Activated CD8-positive, alpha-beta T cell treated with anti-CD3 and anti-CD28 coated beads for 36 hours (primary cell): ENCODE measurements at regions not wholly inside any gene's neighbourhood (a gene's known extent, or its start where the extent isn't known, plus 50 kb on each side); places are given as distances from the start of the nearest gene placed in this dataset.

Experiments
- ATAC-seq: fragments of 200-7000 bp; cut with Tn5 transposase; one replicate; pipeline ENCODE4 v1.10.0; 2021; ENCODE audit warnings: mild to moderate bottlenecking, moderate library complexity
- CTCF ChIA-PET: fragments of 350-600 bp; sonication (Branson Sonifier 250); formaldehyde crosslinking; loops from one replicate; lab custom pipeline; 2021; ENCODE audit warnings: antibody characterized with exemption; lab: Charles Lee
- POLR2A ChIA-PET: fragments of 350-600 bp; sonication (Branson Sonifier 250); formaldehyde crosslinking; loops from one replicate; lab custom pipeline; 2021; ENCODE audit warnings: antibody characterized with exemption; lab: Charles Lee
- DNase-seq: peaks from one replicate; pipeline ENCODE4 v3.0.0-alpha.2; 2020
- H3K27ac Mint-ChIP-seq: one replicate; pipeline ENCODE4 v1.8.0; 2021; ENCODE audit warnings: mild to moderate bottlenecking, mixed read lengths
- H3K27me3 Mint-ChIP-seq: one replicate; pipeline ENCODE4 v1.8.0; 2021; ENCODE audit warnings: mixed read lengths
- H3K36me3 Mint-ChIP-seq: one replicate; pipeline ENCODE4 v1.8.0; 2021; ENCODE audit warnings: low read depth, mixed read lengths
- H3K4me1 Mint-ChIP-seq: one replicate; pipeline ENCODE4 v1.8.0; 2021; ENCODE audit warnings: low read depth, mixed read lengths
- H3K4me3 Mint-ChIP-seq: one replicate; pipeline ENCODE4 v1.8.0; 2021; ENCODE audit warnings: mild to moderate bottlenecking, moderate library complexity, mixed read lengths
- H3K9me3 Mint-ChIP-seq: one replicate; pipeline ENCODE4 v1.8.0; 2021; ENCODE audit warnings: mixed read lengths
- CTCF ChIP-seq: fragments of 200-600 bp; IDR thresholded peaks from one replicate; pipeline ENCODE4 v1.8.0; 2022; ENCODE audit warnings: antibody characterized with exemption, mild to moderate bottlenecking
- intact Hi-C: fragments of 100-400 bp; cut with micrococcal nuclease; formaldehyde crosslinking; loops from one replicate; pipeline ENCODE4 v1.10.0; 2022

DNA sequence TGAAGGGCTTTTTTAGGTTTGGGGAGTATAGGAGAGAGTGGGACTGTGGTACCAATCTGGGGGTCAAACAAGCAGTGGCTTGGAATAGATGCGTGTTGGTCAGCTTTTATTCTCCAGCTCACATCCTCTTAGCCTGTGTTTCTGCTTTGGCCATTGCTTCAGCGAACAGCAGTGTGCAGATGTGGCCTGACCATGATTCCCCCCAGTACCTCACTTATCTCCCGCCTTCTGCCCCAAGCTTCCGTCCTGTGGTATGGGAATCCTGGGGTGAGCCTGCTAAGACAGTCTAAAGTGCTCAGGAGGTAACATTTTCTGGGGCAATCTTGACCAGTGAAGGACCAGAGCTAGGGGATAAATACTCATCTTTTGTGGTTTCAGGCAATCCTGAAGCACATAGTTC lies 84.9 kb upstream of the TNP1 start:
- Mint-ChIP-seq H3K4me3 (no peak overlapping the region), H3K27me3 (peaks cover 5% of the 10 kb centered on the region), H3K9me3 (no peaks in the 10 kb centered on the region), H3K27ac (no peak overlapping the region), H3K36me3 (no peaks in the 10 kb centered on the region), H3K4me1 (no peaks in the 10 kb centered on the region)
- DNase-seq: no peak
- intact Hi-C loops: no loop called here
- ChIA-PET POLR2A (interaction anchor here (1.4 kb wide), 1 partner anchor 15 kb away, joined by 3 read pairs; no protein-coding TSS in a partner anchor), CTCF (no interaction called here)
- TF ChIP-seq CTCF: no peak
- no peak for ATAC-seq

- no peak for TF ChIP-seq CTCF
- POLR2A ChIA-PET: no interaction called here
- Mint-ChIP-seq H3K9me3 (no peaks in the 10 kb centered on the region), H3K36me3 (no peaks in the 10 kb centered on the region), H3K4me3 (no peak overlapping the region), H3K4me1 (no peaks in the 10 kb centered on the region), H3K27me3 (peaks cover 10% of the 10 kb centered on the region), H3K27ac (no peak overlapping the region)
- DNase-seq: no peak
- no peak for ATAC-seq
- intact Hi-C loops: no loop called here
- CTCF ChIA-PET: interaction anchor here (0.7 kb wide), 1 partner anchor 16 kb away, joined by 3 read pairs; no protein-coding TSS in a partner anchor
Observed at GRCh38 chr2:216943109-216943508, 83.2 kb upstream of the TNP1 start.

GRCh38 chr2:216942465-216942864 lies 82.6 kb upstream of the TNP1 start:
- no peak for ATAC-seq
- Mint-ChIP-seq H3K4me3 (no peak overlapping the region), H3K9me3 (no peaks in the 10 kb centered on the region), H3K4me1 (no peaks in the 10 kb centered on the region), H3K36me3 (no peaks in the 10 kb centered on the region), H3K27me3 (peaks cover 10% of the 10 kb centered on the region), H3K27ac (no peak overlapping the region)
- DNase-seq: no peak
- intact Hi-C loops: no loop called here
- ChIA-PET POLR2A (no interaction called here), CTCF (no interaction called here)
- TF ChIP-seq CTCF: no peak

DNA sequence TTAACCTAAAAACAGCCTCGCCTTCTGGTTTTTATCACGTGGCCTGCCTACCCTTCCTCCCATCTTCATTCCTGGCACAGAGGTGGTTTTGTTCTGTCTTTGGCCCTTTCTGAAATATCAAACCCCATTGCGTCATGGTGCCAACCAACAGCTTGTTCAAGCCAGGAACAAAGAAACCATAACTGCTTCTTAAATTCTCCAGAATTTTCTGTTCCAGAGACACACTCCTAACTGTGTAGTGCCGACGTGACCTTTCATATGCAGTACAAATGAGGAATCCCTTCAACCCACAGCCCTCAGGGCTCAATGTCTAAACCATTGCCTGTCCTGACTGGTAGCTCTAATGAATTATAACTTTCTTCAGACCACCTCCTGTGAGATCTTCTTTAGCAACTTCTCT lies 82.2 kb upstream of the TNP1 start:
- ATAC-seq (no peak), DNase-seq (no peak)
- H3K4me1 Mint-ChIP-seq: no peaks in the 10 kb centered on the region
- intact Hi-C loops: no loop called here
- H3K9me3 Mint-ChIP-seq: no peaks in the 10 kb centered on the region
- no peak overlapping the region for H3K27ac Mint-ChIP-seq
- no peak for TF ChIP-seq CTCF
- ChIA-PET CTCF (no interaction called here), POLR2A (no interaction called here)
- H3K36me3 Mint-ChIP-seq: no peaks in the 10 kb centered on the region
- H3K4me3 Mint-ChIP-seq: no peak overlapping the region
- peaks cover 8% of the 10 kb centered on the region for H3K27me3 Mint-ChIP-seq

DNA sequence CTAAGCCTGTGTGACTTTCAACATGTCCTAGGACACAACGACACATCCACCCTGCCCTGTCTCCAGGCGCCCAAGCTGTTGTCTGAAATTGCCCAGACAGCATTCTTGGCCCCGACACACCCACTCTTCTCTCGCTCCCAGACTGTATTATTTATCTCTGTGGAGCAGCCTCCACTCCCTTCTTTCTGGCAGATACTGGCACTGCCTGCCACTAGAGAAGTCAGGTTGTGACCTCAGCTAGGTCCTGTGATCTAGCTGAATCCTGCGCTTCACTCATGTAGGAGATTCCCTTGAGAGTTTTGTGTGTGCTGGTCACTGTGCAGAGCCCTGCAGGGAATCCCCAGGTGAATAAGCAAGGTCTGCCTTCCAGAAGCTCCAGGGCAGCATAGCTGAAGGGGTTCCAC lies 77.1 kb upstream of the TNP1 start:
- POLR2A ChIA-PET: no interaction called here
- DNase-seq: no peak
- intact Hi-C loops: no loop called here
- H3K27me3 Mint-ChIP-seq: peaks cover 6% of the 10 kb centered on the region
- H3K4me1 Mint-ChIP-seq: no peaks in the 10 kb centered on the region
- no peaks in the 10 kb centered on the region for H3K9me3 Mint-ChIP-seq
- ATAC-seq: no peak
- CTCF ChIA-PET: interaction anchor here (1.6 kb wide), 1 partner anchor 239 kb away, joined by 3 read pairs; no protein-coding TSS in a partner anchor
- H3K27ac Mint-ChIP-seq: no peak overlapping the region
- no peak for TF ChIP-seq CTCF
- H3K36me3 Mint-ChIP-seq: no peaks in the 10 kb centered on the region
- H3K4me3 Mint-ChIP-seq: no peak overlapping the region
